Liver (tissue), 3 donors: ENCODE measurements at regions not wholly inside any gene's neighbourhood (a gene's known extent, or its start where the extent isn't known, plus 50 kb on each side); places are given as distances from the start of the nearest gene placed in this dataset.

Source experiments
- CTCF ChIP-seq: fragments of 150-350 bp; IDR thresholded peaks from 2 replicates; pipeline ENCODE4 v1.5.1; 2017; ENCODE audit warnings: improper control_type of control experiment, low read depth, low read length; ENCODE audit not compliant: missing input control
- FOXA1 ChIP-seq: IDR thresholded peaks from 2 replicates; pipeline ENCODE4 v1.6.1; 2016; ENCODE audit warnings: antibody characterized with exemption
- GABPA ChIP-seq, 2 donors: IDR thresholded peaks in 1 of 2; conservative IDR thresholded peaks in 1 of 2; 2 replicates each; pipeline ENCODE4 v1.6.1; 2016; ENCODE audit warnings: antibody characterized with exemption in 2 of 2, mild to moderate bottlenecking in 1 of 2, moderate library complexity in 1 of 2
- HNF4G ChIP-seq: IDR thresholded peaks from 2 replicates; pipeline ENCODE4 v1.6.1; 2016; ENCODE audit warnings: antibody characterized with exemption
- MAX ChIP-seq: IDR thresholded peaks from 2 replicates; pipeline ENCODE4 v1.6.1; 2016; ENCODE audit warnings: antibody characterized with exemption
- NR2F2 ChIP-seq: IDR thresholded peaks from 2 replicates; pipeline ENCODE4 v1.6.1; 2016; ENCODE audit warnings: antibody characterized with exemption
- RAD21 ChIP-seq, 2 donors: IDR thresholded peaks; 2 replicates each; pipeline ENCODE4 v1.6.1; 2016; ENCODE audit warnings: antibody characterized with exemption in 2 of 2, mild to moderate bottlenecking in 2 of 2
- REST ChIP-seq: IDR thresholded peaks from 2 replicates; pipeline ENCODE4 v1.6.1; 2016; ENCODE audit warnings: antibody characterized with exemption, mild to moderate bottlenecking
- SP1 ChIP-seq: IDR thresholded peaks from 2 replicates; pipeline ENCODE4 v1.6.1; 2018; ENCODE audit warnings: antibody characterized with exemption, mild to moderate bottlenecking
- TAF1 ChIP-seq: conservative IDR thresholded peaks from 2 replicates; pipeline ENCODE4 v1.6.1; 2016; ENCODE audit warnings: antibody characterized with exemption, mild to moderate bottlenecking
- TF ChIP-seq, protein P1 (sequence below): IDR thresholded peaks from 2 replicates; pipeline ENCODE4 v1.6.1; 2016; ENCODE audit warnings: antibody characterized with exemption
- donor health status: healthy.
- donor health status: healthy.

DNA sequence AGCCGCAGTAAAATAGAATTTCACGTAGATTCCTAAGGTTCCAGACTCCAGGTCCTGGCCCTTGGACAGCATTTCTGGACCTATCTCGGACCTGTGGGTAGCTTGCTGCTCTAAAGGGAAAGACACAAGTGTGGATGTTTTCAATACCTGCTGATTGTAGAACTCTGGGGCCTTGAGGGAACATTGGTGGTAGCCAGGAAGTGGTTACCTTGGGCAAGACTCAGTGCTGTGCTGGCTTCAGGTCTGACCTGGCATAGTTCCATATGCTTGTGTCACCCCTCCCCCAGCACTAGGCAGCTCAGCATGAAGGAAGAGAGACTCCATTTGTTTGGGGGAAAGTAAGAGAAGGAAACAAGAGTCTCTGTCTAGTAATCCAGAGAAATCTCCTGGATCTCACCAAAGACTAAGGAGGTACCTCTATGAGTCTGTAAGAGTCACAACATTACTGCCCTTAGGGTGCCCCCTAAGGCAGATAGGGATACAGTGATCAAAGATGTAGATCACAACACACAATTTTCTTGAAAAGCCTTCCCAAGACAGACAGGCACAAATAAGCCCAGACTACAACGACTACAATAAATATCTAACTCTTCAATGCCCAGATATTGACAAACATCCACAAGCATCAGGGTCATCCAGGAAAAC is 398.8 kb downstream of the TGFB2 start:
- no peak for TF ChIP-seq SP1
- TF ChIP-seq CTCF = no peak
- TF ChIP-seq REST = no peak
- no peak for TF ChIP-seq MAX
- no peak for TF ChIP-seq GABPA (IDR thresholded peaks at IDR 0.05 in 1 of 2, conservative IDR thresholded peaks at IDR 0.05 in 1 of 2)
- no peak for TF ChIP-seq HNF4G
- TF ChIP-seq RAD21 (IDR thresholded peaks at IDR 0.05) = no peak
- no peak for TF ChIP-seq NR2F2
- no peak for TF ChIP-seq TAF1
- TF ChIP-seq FOXA1 = no peak
- TF ChIP-seq, protein P1, sequence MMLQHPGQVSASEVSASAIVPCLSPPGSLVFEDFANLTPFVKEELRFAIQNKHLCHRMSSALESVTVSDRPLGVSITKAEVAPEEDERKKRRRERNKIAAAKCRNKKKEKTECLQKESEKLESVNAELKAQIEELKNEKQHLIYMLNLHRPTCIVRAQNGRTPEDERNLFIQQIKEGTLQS = no peak
